ENCODE measurements at regions not wholly inside any gene's neighbourhood (a gene's known extent, or its start where the extent isn't known, plus 50 kb on each side); places are given as distances from the start of the nearest gene placed in this dataset.

DNA sequence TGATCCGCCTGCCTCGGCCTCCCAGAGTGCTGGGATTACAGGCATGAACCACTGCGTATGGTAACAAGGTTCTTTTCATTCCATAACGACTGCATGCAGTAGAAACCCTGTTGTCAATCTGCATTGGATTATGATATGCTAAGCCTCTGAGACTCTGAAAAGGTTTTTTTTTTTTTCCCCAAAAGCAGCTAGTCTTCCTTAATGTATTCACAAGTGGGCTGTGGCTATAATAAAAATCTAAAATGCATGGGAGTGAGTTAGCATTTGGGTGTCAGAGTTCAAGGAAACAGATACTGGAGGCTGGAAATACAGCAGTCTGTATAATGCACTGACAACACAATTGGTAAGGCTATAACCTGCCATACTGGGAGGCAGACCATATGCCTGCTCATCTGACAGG lies 218.1 kb downstream of the NSUN3 start:
- Histone ChIP-seq H3K4me2 (ENCODE audit: control insufficient read depth, extremely low read depth, insufficient read depth, low read depth, low read length) (no peak overlapping the region), H3K27me3 (ENCODE audit: control insufficient read depth, extremely low read depth, insufficient read depth, low read length) (no peaks in the 10 kb centered on the region), H3K27ac (ENCODE audit: control insufficient read depth, insufficient read depth, low read length) (no peak overlapping the region), H2AFZ (ENCODE audit: control insufficient read depth, low read length) (no peak overlapping the region), H3K4me3 (ENCODE audit: control insufficient read depth in 2 of 3, extremely low read depth in 1 of 3, insufficient read depth in 2 of 3, low read depth in 1 of 3, low read length in 3 of 3) (no peak overlapping the region), H3K36me3 (ENCODE audit: control insufficient read depth in 2 of 2, extremely low read depth in 1 of 2, insufficient read depth in 2 of 2, low read length in 2 of 2) (no peaks in the 10 kb centered on the region), H3K4me1 (ENCODE audit: control insufficient read depth, extremely low read depth, insufficient read depth, low read length) (no peaks in the 10 kb centered on the region), H4K20me1 (ENCODE audit: control insufficient read depth, extremely low read depth, insufficient read depth, low read length) (no peaks in the 10 kb centered on the region), H3K9me1 (ENCODE audit: control insufficient read depth, extremely low read depth, insufficient read depth, low read length) (no peaks in the 10 kb centered on the region), H3K79me2 (ENCODE audit: control insufficient read depth, insufficient read depth, low read length) (no peaks in the 10 kb centered on the region), H3K9ac (ENCODE audit: control insufficient read depth, extremely low read depth, insufficient read depth, low read length) (no peak overlapping the region), H3K9me3 (ENCODE audit: control insufficient read depth, low read depth, low read length) (no peaks in the 10 kb centered on the region)
- FAIRE-seq, result no peak
- DNase-seq (ENCODE audit: low read depth, low spot score), result no peak
- TF ChIP-seq, protein P1, sequence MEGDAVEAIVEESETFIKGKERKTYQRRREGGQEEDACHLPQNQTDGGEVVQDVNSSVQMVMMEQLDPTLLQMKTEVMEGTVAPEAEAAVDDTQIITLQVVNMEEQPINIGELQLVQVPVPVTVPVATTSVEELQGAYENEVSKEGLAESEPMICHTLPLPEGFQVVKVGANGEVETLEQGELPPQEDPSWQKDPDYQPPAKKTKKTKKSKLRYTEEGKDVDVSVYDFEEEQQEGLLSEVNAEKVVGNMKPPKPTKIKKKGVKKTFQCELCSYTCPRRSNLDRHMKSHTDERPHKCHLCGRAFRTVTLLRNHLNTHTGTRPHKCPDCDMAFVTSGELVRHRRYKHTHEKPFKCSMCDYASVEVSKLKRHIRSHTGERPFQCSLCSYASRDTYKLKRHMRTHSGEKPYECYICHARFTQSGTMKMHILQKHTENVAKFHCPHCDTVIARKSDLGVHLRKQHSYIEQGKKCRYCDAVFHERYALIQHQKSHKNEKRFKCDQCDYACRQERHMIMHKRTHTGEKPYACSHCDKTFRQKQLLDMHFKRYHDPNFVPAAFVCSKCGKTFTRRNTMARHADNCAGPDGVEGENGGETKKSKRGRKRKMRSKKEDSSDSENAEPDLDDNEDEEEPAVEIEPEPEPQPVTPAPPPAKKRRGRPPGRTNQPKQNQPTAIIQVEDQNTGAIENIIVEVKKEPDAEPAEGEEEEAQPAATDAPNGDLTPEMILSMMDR (optimal IDR thresholded peaks at IDR 0.05 in 1 of 3, IDR thresholded peaks at IDR 0.05 in 1 of 3, conservative IDR thresholded peaks at IDR 0.05 in 1 of 3; ENCODE audit: extremely low read depth in 1 of 3, insufficient read depth in 2 of 3, low read length in 3 of 3), result no peak
- no peak for TF ChIP-seq EZH2 (IDR thresholded peaks at IDR 0.05; ENCODE audit: low read length)
- dilution Hi-C loops (cut with MboI; ENCODE audit: extremely low pct_ligation_motif_present, low sequenced_read_pairs), result no loop called here

DNA sequence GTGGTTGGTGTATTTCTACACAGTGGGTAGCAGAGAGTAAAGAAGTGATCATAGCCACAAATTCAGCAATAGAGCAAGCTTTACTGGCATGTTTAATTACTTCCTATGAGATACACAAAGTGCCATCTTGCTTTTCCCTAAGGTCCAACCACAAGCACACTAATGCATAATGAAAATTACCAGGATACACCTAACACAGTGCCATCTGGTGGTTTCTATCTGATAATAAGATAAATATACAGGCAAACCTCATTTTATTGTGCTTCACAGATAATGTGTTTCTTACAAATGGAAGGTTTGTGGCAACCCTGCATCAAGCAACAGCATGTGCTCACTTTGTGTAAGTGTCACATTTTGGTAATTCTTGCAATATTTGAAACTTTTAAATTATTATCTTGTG lies 223.0 kb downstream of the NSUN3 start:
- H3K27ac ChIP-seq (ENCODE audit: control insufficient read depth, insufficient read depth, low read length), result no peak overlapping the region
- H3K36me3 ChIP-seq (ENCODE audit: control insufficient read depth in 2 of 2, extremely low read depth in 1 of 2, insufficient read depth in 2 of 2, low read length in 2 of 2), result no peaks in the 10 kb centered on the region
- no peak overlapping the region for H2AFZ ChIP-seq (ENCODE audit: control insufficient read depth, low read length)
- no peaks in the 10 kb centered on the region for H3K4me1 ChIP-seq (ENCODE audit: control insufficient read depth, extremely low read depth, insufficient read depth, low read length)
- H3K9me1 ChIP-seq (ENCODE audit: control insufficient read depth, extremely low read depth, insufficient read depth, low read length), result no peaks in the 10 kb centered on the region
- H4K20me1 ChIP-seq (ENCODE audit: control insufficient read depth, extremely low read depth, insufficient read depth, low read length), result no peaks in the 10 kb centered on the region
- peak; percentile 34 for FAIRE-seq
- no peak for DNase-seq (ENCODE audit: low read depth, low spot score)
- no peaks in the 10 kb centered on the region for H3K9me3 ChIP-seq (ENCODE audit: control insufficient read depth, low read depth, low read length)
- no peaks in the 10 kb centered on the region for H3K79me2 ChIP-seq (ENCODE audit: control insufficient read depth, insufficient read depth, low read length)
- H3K9ac ChIP-seq (ENCODE audit: control insufficient read depth, extremely low read depth, insufficient read depth, low read length), result no peak overlapping the region
- H3K4me3 ChIP-seq (ENCODE audit: control insufficient read depth in 2 of 3, extremely low read depth in 1 of 3, insufficient read depth in 2 of 3, low read depth in 1 of 3, low read length in 3 of 3), result no peak overlapping the region
- no peak overlapping the region for H3K4me2 ChIP-seq (ENCODE audit: control insufficient read depth, extremely low read depth, insufficient read depth, low read depth, low read length)
- H3K27me3 ChIP-seq (ENCODE audit: control insufficient read depth, extremely low read depth, insufficient read depth, low read length), result no peaks in the 10 kb centered on the region
- no peak for TF ChIP-seq EZH2 (IDR thresholded peaks at IDR 0.05; ENCODE audit: low read length)
- TF ChIP-seq, protein P1 (optimal IDR thresholded peaks at IDR 0.05 in 1 of 3, IDR thresholded peaks at IDR 0.05 in 1 of 3, conservative IDR thresholded peaks at IDR 0.05 in 1 of 3; ENCODE audit: extremely low read depth in 1 of 3, insufficient read depth in 2 of 3, low read length in 3 of 3), result peak in 2 of 3 experiments; percentile 17 to 25
- dilution Hi-C loops (cut with MboI; ENCODE audit: extremely low pct_ligation_motif_present, low sequenced_read_pairs), result no loop called here

Data from keratinocyte (primary cell).